Astrocyte (in vitro differentiated cells and primary cell): ENCODE measurements at regions not wholly inside any gene's neighbourhood (a gene's known extent, or its start where the extent isn't known, plus 50 kb on each side); places are given as distances from the start of the nearest gene placed in this dataset.

Experiments used
- DNase-seq: peaks from one replicate; pipeline ENCODE4 v3.0.0-alpha.2; 2010; ENCODE audit warnings: low read depth
- FAIRE-seq: peaks from 2 replicates; lab custom pipeline; 2011; peaks lifted over from hg19 to GRCh38; lab: Jason Lieb, UNC
- H2AFZ ChIP-seq: 2 replicates; pipeline ENCODE4 v1.6.0; 2012; ENCODE audit warnings: low read depth, low read length, inconsistent platforms
- H3K27ac ChIP-seq: 2 replicates; pipeline ENCODE4 v1.5.1; 2011; ENCODE audit warnings: low read depth, low read length, inconsistent platforms
- H3K27me3 ChIP-seq: 2 replicates; pipeline ENCODE4 v1.6.0; 2011; ENCODE audit warnings: low read length, inconsistent platforms; ENCODE audit not compliant: insufficient read depth
- H3K36me3 ChIP-seq: 2 replicates; pipeline ENCODE4 v1.5.1; 2011; ENCODE audit warnings: low read length, inconsistent platforms; ENCODE audit not compliant: insufficient read depth
- H3K4me1 ChIP-seq: 2 replicates; pipeline ENCODE4 v1.5.1; 2011; ENCODE audit warnings: low read length, inconsistent platforms; ENCODE audit not compliant: insufficient read depth
- H3K4me2 ChIP-seq: 2 replicates; pipeline ENCODE4 v1.6.0; 2012; ENCODE audit warnings: low read length, inconsistent platforms
- H3K4me3 ChIP-seq: 2 replicates; pipeline ENCODE4 v1.5.1; 2011; ENCODE audit warnings: low read depth, mild to moderate bottlenecking, low read length, inconsistent platforms; ENCODE audit not compliant: insufficient read depth
- H3K79me2 ChIP-seq: 2 replicates; pipeline ENCODE4 v1.6.0; 2012; ENCODE audit warnings: mild to moderate bottlenecking, low read length, inconsistent platforms; ENCODE audit not compliant: insufficient read depth
- H3K9ac ChIP-seq: 2 replicates; pipeline ENCODE4 v1.6.0; 2012; ENCODE audit warnings: mild to moderate bottlenecking, low read length, inconsistent platforms
- H3K9me3 ChIP-seq: 2 replicates; pipeline ENCODE4 v1.5.1; 2012; ENCODE audit warnings: low read depth, mild to moderate bottlenecking, low read length, inconsistent platforms; ENCODE audit not compliant: insufficient read depth
- H4K20me1 ChIP-seq: 2 replicates; pipeline ENCODE4 v1.6.0; 2012; ENCODE audit warnings: low read length, inconsistent platforms; ENCODE audit not compliant: insufficient read depth
- H3K27ac Mint-ChIP-seq: one replicate; pipeline ENCODE4 v1.8.0; 2021; ENCODE audit warnings: mild to moderate bottlenecking, mixed read lengths; ENCODE audit not compliant: unreplicated experiment
- H3K27me3 Mint-ChIP-seq: one replicate; pipeline ENCODE4 v1.8.0; 2021; ENCODE audit warnings: low read depth, mixed read lengths; ENCODE audit not compliant: unreplicated experiment
- H3K36me3 Mint-ChIP-seq: one replicate; pipeline ENCODE4 v1.8.0; 2021; ENCODE audit warnings: low read depth, mixed read lengths; ENCODE audit not compliant: unreplicated experiment
- H3K4me1 Mint-ChIP-seq: one replicate; pipeline ENCODE4 v1.8.0; 2021; ENCODE audit warnings: low read depth, mixed read lengths; ENCODE audit not compliant: unreplicated experiment
- H3K4me3 Mint-ChIP-seq: one replicate; pipeline ENCODE4 v1.8.0; 2021; ENCODE audit warnings: mild to moderate bottlenecking, moderate library complexity, mixed read lengths; ENCODE audit not compliant: unreplicated experiment
- H3K9me3 Mint-ChIP-seq: one replicate; pipeline ENCODE4 v1.8.0; 2021; ENCODE audit warnings: mild to moderate bottlenecking, mixed read lengths; ENCODE audit not compliant: unreplicated experiment
- EZH2 ChIP-seq: IDR thresholded peaks from 2 replicates; pipeline ENCODE4 v1.6.1; 2012; ENCODE audit warnings: mild to moderate bottlenecking, low read length, inconsistent platforms; ENCODE audit not compliant: insufficient read depth
- TF ChIP-seq, protein P1 (sequence below): IDR thresholded peaks from 2 replicates; pipeline ENCODE4 v1.5.1; 2011; ENCODE audit warnings: low read depth, mild to moderate bottlenecking, inconsistent platforms, low read length, moderate library complexity; ENCODE audit not compliant: insufficient read depth

GRCh38 chr2:238599549-238600505, 173.1 kb downstream of the ASB1 start:
- Histone ChIP-seq H3K36me3 (no peaks in the 10 kb centered on the region), H2AFZ (no peak overlapping the region), H3K79me2 (no peaks in the 10 kb centered on the region), H3K4me2 (no peak overlapping the region), H3K9ac (no peak overlapping the region), H3K27ac (no peak overlapping the region), H3K4me1 (peaks cover 19% of the 10 kb centered on the region), H3K9me3 (no peaks in the 10 kb centered on the region), H3K27me3 (peaks cover 2% of the 10 kb centered on the region), H4K20me1 (no peaks in the 10 kb centered on the region), H3K4me3 (no peak overlapping the region)
- DNase-seq (no peak), FAIRE-seq (no peak)
- no peak overlapping the region for H3K4me3 Mint-ChIP-seq
- no peak overlapping the region for H3K27ac Mint-ChIP-seq
- H3K36me3 Mint-ChIP-seq, result no peaks in the 10 kb centered on the region
- H3K4me1 Mint-ChIP-seq, result peaks cover 8% of the 10 kb centered on the region
- no peaks in the 10 kb centered on the region for H3K9me3 Mint-ChIP-seq
- TF ChIP-seq, protein P1, sequence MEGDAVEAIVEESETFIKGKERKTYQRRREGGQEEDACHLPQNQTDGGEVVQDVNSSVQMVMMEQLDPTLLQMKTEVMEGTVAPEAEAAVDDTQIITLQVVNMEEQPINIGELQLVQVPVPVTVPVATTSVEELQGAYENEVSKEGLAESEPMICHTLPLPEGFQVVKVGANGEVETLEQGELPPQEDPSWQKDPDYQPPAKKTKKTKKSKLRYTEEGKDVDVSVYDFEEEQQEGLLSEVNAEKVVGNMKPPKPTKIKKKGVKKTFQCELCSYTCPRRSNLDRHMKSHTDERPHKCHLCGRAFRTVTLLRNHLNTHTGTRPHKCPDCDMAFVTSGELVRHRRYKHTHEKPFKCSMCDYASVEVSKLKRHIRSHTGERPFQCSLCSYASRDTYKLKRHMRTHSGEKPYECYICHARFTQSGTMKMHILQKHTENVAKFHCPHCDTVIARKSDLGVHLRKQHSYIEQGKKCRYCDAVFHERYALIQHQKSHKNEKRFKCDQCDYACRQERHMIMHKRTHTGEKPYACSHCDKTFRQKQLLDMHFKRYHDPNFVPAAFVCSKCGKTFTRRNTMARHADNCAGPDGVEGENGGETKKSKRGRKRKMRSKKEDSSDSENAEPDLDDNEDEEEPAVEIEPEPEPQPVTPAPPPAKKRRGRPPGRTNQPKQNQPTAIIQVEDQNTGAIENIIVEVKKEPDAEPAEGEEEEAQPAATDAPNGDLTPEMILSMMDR, result no peak
- TF ChIP-seq EZH2, result no peak
- H3K27me3 Mint-ChIP-seq, result peaks cover 16% of the 10 kb centered on the region

DNA sequence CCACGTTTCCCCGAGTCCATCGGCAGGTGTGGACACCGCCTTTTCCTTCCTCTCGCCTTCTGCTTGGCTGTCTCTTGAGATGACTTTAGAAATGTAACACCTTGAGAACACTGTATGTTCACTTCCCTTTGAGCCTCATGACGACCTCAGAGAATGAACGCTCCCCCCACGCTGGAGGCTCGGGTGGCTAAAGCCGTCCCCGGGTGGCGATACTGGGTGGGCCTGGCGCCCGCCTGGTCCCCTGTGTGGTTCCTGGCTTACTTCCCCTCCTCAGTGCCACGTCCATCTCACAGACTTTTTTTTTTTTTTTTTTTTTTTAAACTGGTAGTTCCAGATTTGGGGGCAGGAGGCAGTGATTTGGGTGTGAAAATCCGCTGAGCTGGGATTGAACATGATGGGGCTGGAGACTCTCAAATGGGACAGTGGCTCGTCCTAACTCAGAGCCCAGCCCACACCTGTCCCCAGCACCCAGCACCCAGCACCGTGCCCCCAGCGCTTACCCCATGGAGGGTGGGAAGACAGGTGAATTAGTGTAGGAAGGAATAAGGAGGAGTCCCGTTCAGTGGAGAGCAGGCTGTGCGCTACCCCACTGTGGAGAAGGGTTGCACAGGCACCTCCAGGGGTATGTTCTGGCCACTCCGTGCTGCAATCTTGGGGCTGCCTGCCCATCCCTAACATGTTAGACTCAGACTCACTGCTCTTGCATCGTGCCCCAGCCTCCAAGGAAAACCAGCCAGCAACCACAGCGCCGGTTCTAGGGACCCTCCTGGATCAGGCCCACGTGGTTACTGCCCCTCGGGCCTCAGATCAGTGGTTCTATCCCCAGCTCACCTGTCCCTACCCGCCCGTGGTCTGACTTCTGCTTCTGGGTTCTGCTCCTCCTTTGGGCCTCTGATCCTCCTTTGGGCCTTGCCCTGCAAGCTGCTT, 174.0 kb downstream of the ASB1 start:
- no peak overlapping the region for H3K4me3 ChIP-seq
- no peak for DNase-seq
- H3K79me2 ChIP-seq, result no peaks in the 10 kb centered on the region
- H3K9me3 ChIP-seq, result no peaks in the 10 kb centered on the region
- H3K4me1 ChIP-seq, result peaks cover 19% of the 10 kb centered on the region
- H4K20me1 ChIP-seq, result no peaks in the 10 kb centered on the region
- H3K9ac ChIP-seq, result no peak overlapping the region
- H3K27me3 ChIP-seq, result peaks cover 2% of the 10 kb centered on the region
- no peak overlapping the region for H3K27ac ChIP-seq
- no peak overlapping the region for H3K4me2 ChIP-seq
- FAIRE-seq, result no peak
- TF ChIP-seq, protein P1, result no peak
- no peak for TF ChIP-seq EZH2
- H2AFZ ChIP-seq, result no peak overlapping the region
- no peaks in the 10 kb centered on the region for H3K36me3 ChIP-seq
- Mint-ChIP-seq H3K4me3 (no peak overlapping the region), H3K27me3 (peaks cover 12% of the 10 kb centered on the region), H3K27ac (no peak overlapping the region), H3K9me3 (no peaks in the 10 kb centered on the region), H3K36me3 (no peaks in the 10 kb centered on the region), H3K4me1 (peaks cover 8% of the 10 kb centered on the region)
